ENCODE measurements at regions not wholly inside any gene's neighbourhood (a gene's known extent, or its start where the extent isn't known, plus 50 kb on each side); places are given as distances from the start of the nearest gene placed in this dataset.

DNA sequence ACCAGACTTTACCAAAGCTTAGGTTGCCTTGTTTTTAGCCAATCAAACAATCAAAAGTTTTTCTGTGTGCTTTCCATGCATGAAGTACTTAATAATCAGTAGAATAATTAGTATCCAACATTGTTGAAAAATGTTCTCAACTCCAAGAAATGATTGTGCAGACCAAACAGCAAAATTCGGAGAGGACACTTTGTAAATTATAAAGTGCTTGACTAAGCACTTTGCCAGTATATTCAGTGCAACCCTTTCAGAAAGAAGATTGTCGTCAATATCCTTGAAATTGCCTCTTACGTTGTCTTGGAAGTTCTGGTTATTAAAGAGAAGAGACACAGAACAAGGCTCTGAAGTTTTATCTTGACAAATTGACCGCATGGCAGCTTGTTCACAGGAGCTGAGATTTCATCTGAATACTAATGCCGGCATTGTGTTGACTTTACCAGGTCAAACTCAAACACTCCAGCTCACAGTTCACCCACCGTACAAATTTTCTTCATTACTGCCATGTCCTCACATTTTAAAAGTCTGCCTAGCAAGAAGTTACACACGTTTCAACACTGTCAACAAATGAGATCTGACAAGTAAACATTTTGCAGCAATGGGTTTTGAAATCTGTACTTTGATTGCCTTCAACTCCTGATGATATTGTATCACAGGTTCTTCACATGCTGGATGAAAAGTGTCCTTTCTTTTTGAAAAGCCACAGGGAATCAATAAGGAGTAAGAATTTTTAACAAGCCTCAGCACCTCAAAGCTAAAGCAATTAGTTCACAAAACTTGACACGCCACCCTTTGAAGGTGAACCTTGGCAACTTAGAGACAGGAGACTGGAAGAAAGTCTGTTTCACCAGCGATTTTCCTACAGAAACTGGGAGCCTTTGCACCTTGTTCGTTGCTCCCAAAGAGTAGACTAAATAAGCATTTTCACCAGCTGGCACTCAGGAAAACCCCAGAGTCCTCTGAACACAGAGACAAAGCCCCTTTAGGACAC lies 150.9 kb downstream of the RFC3 start:
- no peaks in the 10 kb centered on the region for H3K36me3 ChIP-seq (replicated peaks in 1 of 2)
- intact Hi-C loops (cut with DNase I), result no loop called here
- H3K4me1 ChIP-seq (replicated peaks in 1 of 2), result peaks cover 0 to 4% of the 10 kb centered on the region in 2 donors
- H3K27ac ChIP-seq, result no peak overlapping the region
- 47 to 53% (median 50%) methylated on average over 10 of the region's 10 CpGs for WGBS, 4 donors
- H3K9me3 ChIP-seq (replicated peaks in 1 of 3), result no peaks in the 10 kb centered on the region
- H3K27me3 ChIP-seq, result no peaks in the 10 kb centered on the region
- TF ChIP-seq, protein P1, sequence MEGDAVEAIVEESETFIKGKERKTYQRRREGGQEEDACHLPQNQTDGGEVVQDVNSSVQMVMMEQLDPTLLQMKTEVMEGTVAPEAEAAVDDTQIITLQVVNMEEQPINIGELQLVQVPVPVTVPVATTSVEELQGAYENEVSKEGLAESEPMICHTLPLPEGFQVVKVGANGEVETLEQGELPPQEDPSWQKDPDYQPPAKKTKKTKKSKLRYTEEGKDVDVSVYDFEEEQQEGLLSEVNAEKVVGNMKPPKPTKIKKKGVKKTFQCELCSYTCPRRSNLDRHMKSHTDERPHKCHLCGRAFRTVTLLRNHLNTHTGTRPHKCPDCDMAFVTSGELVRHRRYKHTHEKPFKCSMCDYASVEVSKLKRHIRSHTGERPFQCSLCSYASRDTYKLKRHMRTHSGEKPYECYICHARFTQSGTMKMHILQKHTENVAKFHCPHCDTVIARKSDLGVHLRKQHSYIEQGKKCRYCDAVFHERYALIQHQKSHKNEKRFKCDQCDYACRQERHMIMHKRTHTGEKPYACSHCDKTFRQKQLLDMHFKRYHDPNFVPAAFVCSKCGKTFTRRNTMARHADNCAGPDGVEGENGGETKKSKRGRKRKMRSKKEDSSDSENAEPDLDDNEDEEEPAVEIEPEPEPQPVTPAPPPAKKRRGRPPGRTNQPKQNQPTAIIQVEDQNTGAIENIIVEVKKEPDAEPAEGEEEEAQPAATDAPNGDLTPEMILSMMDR (IDR thresholded peaks at IDR 0.05), result no peak
- TF ChIP-seq POLR2A (IDR thresholded peaks at IDR 0.05), result no peak
- no peak for DNase-seq
- no peak overlapping the region for H3K4me3 ChIP-seq

DNA sequence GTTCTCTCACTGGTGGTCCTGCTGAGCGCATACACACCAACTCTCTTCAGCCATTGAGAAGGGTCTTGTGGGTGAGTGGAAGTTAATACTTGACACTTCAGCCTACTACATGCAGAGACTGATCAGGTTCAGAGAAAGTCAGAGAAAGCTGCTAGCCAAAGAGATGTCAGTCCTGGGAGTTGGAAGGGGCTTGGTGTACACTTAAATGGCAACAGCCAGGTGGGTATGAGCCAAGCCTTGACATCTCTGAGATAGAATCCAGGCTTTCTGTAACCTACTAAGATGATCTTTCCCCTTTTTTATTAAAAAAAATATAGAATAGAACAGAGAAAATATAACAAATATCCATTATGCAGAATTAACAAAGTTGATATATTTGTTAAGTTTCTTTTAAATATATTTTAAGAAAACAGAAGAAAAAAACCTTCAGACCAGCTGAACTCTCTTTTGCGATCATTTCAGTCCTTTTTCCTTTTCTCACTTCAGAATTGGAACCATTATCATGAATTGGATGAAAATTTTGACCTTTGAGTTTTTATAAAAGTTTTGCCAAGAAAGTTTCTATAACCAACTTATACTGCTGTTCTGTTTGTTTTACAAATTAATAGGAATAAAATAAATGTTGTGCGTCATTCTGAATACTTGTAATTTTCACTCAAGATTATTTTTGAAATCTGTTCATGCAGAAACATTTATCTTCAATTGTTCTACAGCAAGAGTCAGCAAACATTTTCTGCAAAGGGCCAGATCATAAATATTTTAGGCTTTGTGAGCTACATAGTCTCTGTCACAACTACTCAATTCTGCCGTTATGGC lies 153.0 kb downstream of the RFC3 start:
- H3K36me3 ChIP-seq (replicated peaks in 1 of 2), result no peaks in the 10 kb centered on the region
- no peaks in the 10 kb centered on the region for H3K9me3 ChIP-seq (replicated peaks in 1 of 3)
- 73 to 88% (median 81%) methylated on average over 4 of the region's 4 CpGs for WGBS, 4 donors
- H3K4me1 ChIP-seq (replicated peaks in 1 of 2), result no peaks in the 10 kb centered on the region
- TF ChIP-seq, protein P1 (IDR thresholded peaks at IDR 0.05), result no peak
- no peak for TF ChIP-seq POLR2A (IDR thresholded peaks at IDR 0.05)
- H3K4me3 ChIP-seq, result no peak overlapping the region
- H3K27ac ChIP-seq, result no peak overlapping the region
- H3K27me3 ChIP-seq, result no peaks in the 10 kb centered on the region
- intact Hi-C loops (cut with DNase I), result no loop called here
- no peak for DNase-seq

DNA sequence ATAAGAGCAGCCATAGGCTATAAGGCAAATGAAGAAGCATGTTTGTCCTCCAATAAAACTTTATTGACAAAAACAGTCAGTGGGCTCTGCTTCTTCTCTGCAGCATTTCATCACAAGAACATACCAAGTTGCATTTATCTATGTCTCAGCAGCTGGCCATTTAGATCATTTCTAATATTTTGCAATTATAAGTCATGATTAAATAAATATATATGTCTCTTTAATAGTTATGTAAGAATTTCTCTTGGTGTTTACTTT lies 153.5 kb downstream of the RFC3 start:
- no peak for DNase-seq
- Histone ChIP-seq H3K4me3 (no peak overlapping the region), H3K9me3 (replicated peaks in 1 of 3) (no peaks in the 10 kb centered on the region), H3K27ac (no peak overlapping the region), H3K36me3 (replicated peaks in 1 of 2) (no peaks in the 10 kb centered on the region), H3K4me1 (replicated peaks in 1 of 2) (no peaks in the 10 kb centered on the region), H3K27me3 (no peaks in the 10 kb centered on the region)
- intact Hi-C loops (cut with DNase I), result no loop called here
- TF ChIP-seq, protein P1 (IDR thresholded peaks at IDR 0.05), result no peak
- TF ChIP-seq POLR2A (IDR thresholded peaks at IDR 0.05), result no peak

DNA sequence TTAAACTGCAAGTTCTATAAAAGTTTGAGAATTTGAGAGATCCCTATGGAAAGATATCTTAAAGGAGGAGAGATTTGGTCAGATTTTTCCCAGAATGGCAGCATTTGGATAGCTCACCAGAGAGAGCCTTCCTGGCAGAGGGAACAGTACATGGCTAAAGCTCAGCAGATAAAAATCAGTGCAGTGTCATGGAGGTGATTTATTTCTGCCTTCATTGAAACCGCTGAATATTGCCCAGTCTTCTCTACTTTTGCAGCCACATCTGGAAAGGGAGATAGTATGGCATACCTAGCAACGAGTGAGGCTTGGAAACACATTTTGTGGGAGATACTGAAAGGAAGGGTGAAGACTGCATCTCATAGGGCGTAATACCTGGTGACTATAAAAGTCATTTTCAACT lies 155.2 kb downstream of the RFC3 start:
- no peak for TF ChIP-seq POLR2A (IDR thresholded peaks at IDR 0.05)
- TF ChIP-seq, protein P1 (IDR thresholded peaks at IDR 0.05), result no peak
- Histone ChIP-seq H3K36me3 (replicated peaks in 1 of 2) (no peaks in the 10 kb centered on the region), H3K9me3 (replicated peaks in 1 of 3) (no peaks in the 10 kb centered on the region), H3K4me1 (replicated peaks in 1 of 2) (no peaks in the 10 kb centered on the region), H3K27me3 (no peaks in the 10 kb centered on the region), H3K27ac (no peak overlapping the region), H3K4me3 (no peak overlapping the region)
- intact Hi-C loops (cut with DNase I), result no loop called here
- WGBS, 4 donors, result 65 to 78% (median 71%) methylated on average over 3 of the region's 3 CpGs
- no peak for DNase-seq
